Skeletal muscle satellite cell (primary cell): ENCODE measurements at regions not wholly inside any gene's neighbourhood (a gene's known extent, or its start where the extent isn't known, plus 50 kb on each side); places are given as distances from the start of the nearest gene placed in this dataset.

Source experiments
- H3K27me3 ChIP-seq: 2 replicates; pipeline ENCODE4 v1.7.0; 2013; ENCODE audit warnings: low read length; ENCODE audit not compliant: control insufficient read depth, insufficient read depth
- H3K36me3 ChIP-seq: 2 replicates; pipeline ENCODE4 v1.7.0; 2013; ENCODE audit warnings: mild to moderate bottlenecking, control low read depth, low read length; ENCODE audit not compliant: insufficient read depth
- H3K4me1 ChIP-seq: 2 replicates; pipeline ENCODE4 v1.7.0; 2013; ENCODE audit warnings: low read length; ENCODE audit not compliant: control insufficient read depth, insufficient read depth
- H3K4me2 ChIP-seq: 2 replicates; pipeline ENCODE4 v1.7.0; 2013; ENCODE audit warnings: mild to moderate bottlenecking, low read length
- H3K4me3 ChIP-seq: 2 replicates; pipeline ENCODE4 v1.7.0; 2013; ENCODE audit warnings: low read length
- H3K9ac ChIP-seq: 2 replicates; pipeline ENCODE4 v1.7.0; 2013; ENCODE audit warnings: mild to moderate bottlenecking, low read depth, low read length, moderate library complexity
- H3K9me3 ChIP-seq: replicated peaks from 2 replicates; pipeline ENCODE4 v1.7.0; 2013; ENCODE audit warnings: mild to moderate bottlenecking, control low read depth, low read length

- Histone ChIP-seq H3K4me3 (no peak overlapping the region), H3K27me3 (no peaks in the 10 kb centered on the region), H3K36me3 (no peaks in the 10 kb centered on the region), H3K4me2 (peak overlapping the region; percentile 52), H3K9me3 (no peaks in the 10 kb centered on the region), H3K9ac (peak overlapping the region; percentile 82), H3K4me1 (peaks cover 39% of the 10 kb centered on the region)
Observed at GRCh38 chr7:41188163-41189130, 514.4 kb downstream of the INHBA start.

DNA sequence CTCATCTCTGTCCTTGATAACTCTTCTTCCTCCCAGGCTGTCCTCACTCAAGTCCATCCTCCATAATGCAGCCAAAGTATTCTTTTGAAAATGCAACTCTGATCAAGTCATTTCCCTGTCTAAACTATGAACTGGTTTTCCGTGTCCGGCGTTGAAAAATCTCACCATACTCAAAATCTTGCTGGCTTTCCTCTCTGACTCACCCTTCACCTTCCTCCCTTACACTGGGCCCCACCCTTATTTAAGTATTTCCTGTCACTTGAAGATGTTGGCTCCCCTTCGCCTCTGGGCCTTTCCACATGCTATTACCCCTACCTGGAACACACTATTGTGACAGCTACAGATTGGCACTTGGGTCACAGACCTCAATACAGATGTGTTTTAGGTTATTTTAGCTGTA, 515.6 kb downstream of the INHBA start:
- Histone ChIP-seq H3K4me3 (no peak overlapping the region), H3K9ac (peak overlapping the region; percentile 6), H3K4me2 (no peak overlapping the region), H3K9me3 (no peaks in the 10 kb centered on the region), H3K27me3 (no peaks in the 10 kb centered on the region), H3K36me3 (no peaks in the 10 kb centered on the region), H3K4me1 (peaks cover 39% of the 10 kb centered on the region)

- H3K4me3 ChIP-seq = no peak overlapping the region
- no peak overlapping the region for H3K9ac ChIP-seq
- H3K9me3 ChIP-seq = no peaks in the 10 kb centered on the region
- peaks cover 34% of the 10 kb centered on the region for H3K4me1 ChIP-seq
- no peaks in the 10 kb centered on the region for H3K36me3 ChIP-seq
- no peaks in the 10 kb centered on the region for H3K27me3 ChIP-seq
- no peak overlapping the region for H3K4me2 ChIP-seq
Observed at GRCh38 chr7:41185851-41186250, 517.0 kb downstream of the INHBA start.

GRCh38 chr7:41183741-41184140, 519.1 kb downstream of the INHBA start:
- Histone ChIP-seq H3K9ac (no peak overlapping the region), H3K9me3 (no peaks in the 10 kb centered on the region), H3K4me2 (no peak overlapping the region), H3K36me3 (no peaks in the 10 kb centered on the region), H3K27me3 (no peaks in the 10 kb centered on the region), H3K4me3 (no peak overlapping the region), H3K4me1 (peaks cover 17% of the 10 kb centered on the region)

- H3K4me3 ChIP-seq = no peak overlapping the region
- H3K9me3 ChIP-seq = no peaks in the 10 kb centered on the region
- no peaks in the 10 kb centered on the region for H3K27me3 ChIP-seq
- H3K4me2 ChIP-seq = no peak overlapping the region
- H3K4me1 ChIP-seq = peaks cover 8% of the 10 kb centered on the region
- no peak overlapping the region for H3K9ac ChIP-seq
- H3K36me3 ChIP-seq = no peaks in the 10 kb centered on the region
Observed at GRCh38 chr7:41182782-41183181, 520.1 kb downstream of the INHBA start.

DNA sequence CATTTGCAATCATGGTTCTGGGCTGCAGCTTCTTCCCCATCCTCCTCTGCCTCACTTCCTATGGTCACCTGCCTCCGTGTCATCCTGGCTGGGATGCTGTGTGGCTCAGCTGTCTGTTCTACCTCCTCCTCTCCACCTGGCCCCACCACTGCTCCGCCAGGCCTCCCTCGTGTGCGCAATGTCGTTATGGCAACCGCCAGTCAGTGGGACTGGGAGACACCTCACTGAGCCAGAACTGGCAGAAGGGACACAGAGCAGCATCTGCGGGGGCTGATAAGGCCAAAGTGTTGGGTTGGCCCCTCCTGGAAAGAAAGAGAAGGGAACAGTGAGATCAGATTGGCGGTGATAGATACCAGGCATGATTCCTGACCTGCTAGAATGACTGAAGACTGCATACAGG, 527.5 kb downstream of the INHBA start:
- H3K4me2 ChIP-seq = no peak overlapping the region
- H3K4me1 ChIP-seq = no peaks in the 10 kb centered on the region
- H3K4me3 ChIP-seq = no peak overlapping the region
- no peaks in the 10 kb centered on the region for H3K36me3 ChIP-seq
- no peaks in the 10 kb centered on the region for H3K9me3 ChIP-seq
- H3K27me3 ChIP-seq = no peaks in the 10 kb centered on the region
- no peak overlapping the region for H3K9ac ChIP-seq

DNA sequence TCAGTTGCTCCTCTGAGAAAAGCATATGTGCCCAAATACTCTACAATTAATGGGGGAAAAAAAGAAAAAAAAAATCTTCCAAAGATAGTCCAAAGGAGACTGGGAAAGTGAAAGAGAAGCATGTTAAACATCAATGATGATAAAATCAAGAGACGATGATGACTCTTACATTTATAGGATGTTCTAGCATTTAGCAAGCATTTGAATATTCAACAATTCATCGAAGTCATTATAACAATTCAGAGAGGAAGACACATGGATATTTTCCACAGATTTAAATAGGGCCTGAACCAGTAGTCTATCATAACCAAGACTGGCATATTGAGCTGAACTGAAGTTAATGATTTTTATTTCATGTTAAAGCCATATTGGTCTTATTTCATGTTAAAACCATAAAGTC, 528.4 kb downstream of the INHBA start:
- Histone ChIP-seq H3K9ac (no peak overlapping the region), H3K4me1 (no peaks in the 10 kb centered on the region)

GRCh38 chr7:41170466-41170865, 532.4 kb downstream of the INHBA start:
- Histone ChIP-seq H3K4me1 (no peaks in the 10 kb centered on the region), H3K27me3 (no peaks in the 10 kb centered on the region), H3K4me2 (no peak overlapping the region), H3K4me3 (no peak overlapping the region), H3K9ac (no peak overlapping the region), H3K9me3 (no peaks in the 10 kb centered on the region), H3K36me3 (no peaks in the 10 kb centered on the region)

More for the DNA sequence above, 528.4 kb downstream of the INHBA start:
- Histone ChIP-seq H3K36me3 (no peaks in the 10 kb centered on the region), H3K4me3 (no peak overlapping the region), H3K9me3 (no peaks in the 10 kb centered on the region), H3K4me2 (no peak overlapping the region), H3K27me3 (no peaks in the 10 kb centered on the region)

DNA sequence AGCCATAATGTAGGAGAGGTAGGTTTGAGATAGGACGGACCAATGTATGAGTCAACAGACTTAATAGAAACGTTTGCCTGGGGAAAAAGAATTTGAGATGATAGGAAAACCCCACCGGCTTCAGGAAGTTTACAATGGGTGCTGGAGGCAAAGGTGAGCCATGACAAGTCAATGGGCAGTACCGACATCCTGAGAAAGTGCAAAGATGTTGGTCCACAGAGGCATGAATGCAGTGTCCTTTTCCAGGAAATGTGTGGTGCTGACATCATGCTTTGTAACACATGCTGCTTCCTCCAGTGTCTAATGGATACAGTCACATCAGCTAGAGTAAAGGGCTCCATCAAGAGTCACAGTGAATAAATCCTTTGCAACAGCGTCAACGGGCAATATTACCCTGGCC, 533.6 kb downstream of the INHBA start:
- Histone ChIP-seq H3K27me3 (no peaks in the 10 kb centered on the region), H3K4me3 (no peak overlapping the region), H3K9me3 (no peaks in the 10 kb centered on the region), H3K36me3 (no peaks in the 10 kb centered on the region), H3K4me2 (no peak overlapping the region), H3K9ac (no peak overlapping the region), H3K4me1 (no peaks in the 10 kb centered on the region)

DNA sequence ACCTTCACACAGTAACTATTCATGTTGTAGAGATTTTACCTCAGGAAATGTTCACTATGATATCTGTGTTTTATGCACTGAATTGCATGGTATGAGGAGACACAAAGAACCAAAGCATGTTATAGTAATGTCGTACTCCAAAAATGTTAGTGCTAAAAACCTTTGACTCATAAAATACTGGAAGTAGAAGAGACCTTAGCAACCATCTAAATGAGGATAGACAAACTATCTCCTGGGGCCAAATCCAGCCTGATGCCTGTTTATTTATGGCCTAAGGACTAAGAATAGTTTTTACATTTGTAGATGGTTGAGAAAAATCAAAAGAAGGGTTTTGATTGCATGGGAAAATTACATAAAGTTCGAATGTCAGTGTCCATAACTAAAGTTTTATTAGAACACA, 535.1 kb downstream of the INHBA start:
- H3K4me1 ChIP-seq = peaks cover 3% of the 10 kb centered on the region
- no peak overlapping the region for H3K9ac ChIP-seq
- no peaks in the 10 kb centered on the region for H3K27me3 ChIP-seq
- no peak overlapping the region for H3K4me2 ChIP-seq
- no peak overlapping the region for H3K4me3 ChIP-seq
- H3K36me3 ChIP-seq = no peaks in the 10 kb centered on the region
- no peaks in the 10 kb centered on the region for H3K9me3 ChIP-seq

- H3K4me3 ChIP-seq = no peak overlapping the region
- peaks cover 10% of the 10 kb centered on the region for H3K4me1 ChIP-seq
- no peaks in the 10 kb centered on the region for H3K9me3 ChIP-seq
- H3K4me2 ChIP-seq = no peak overlapping the region
- no peaks in the 10 kb centered on the region for H3K36me3 ChIP-seq
- no peaks in the 10 kb centered on the region for H3K27me3 ChIP-seq
- H3K9ac ChIP-seq = no peak overlapping the region
Observed at GRCh38 chr7:41164440-41164839, 538.5 kb downstream of the INHBA start.

DNA sequence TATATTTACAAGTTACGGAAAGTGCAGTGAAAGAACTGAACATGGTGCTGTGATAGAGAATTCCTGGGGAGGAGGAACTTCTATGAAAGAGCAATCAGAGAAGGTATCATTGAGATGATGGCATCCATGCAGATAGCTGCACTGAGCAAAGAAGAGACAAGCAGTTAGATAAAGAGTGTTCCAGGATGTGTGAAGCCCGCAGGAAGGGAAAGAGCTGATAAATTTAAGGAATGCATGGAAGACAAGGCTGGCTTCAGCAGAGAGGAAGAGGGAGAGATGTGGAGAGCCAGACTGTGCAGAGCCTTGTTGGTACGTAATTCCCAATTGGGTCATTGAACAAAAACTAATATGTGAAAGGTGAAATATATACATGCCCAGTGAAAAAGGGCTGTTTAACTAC, 538.9 kb downstream of the INHBA start:
- H3K9ac ChIP-seq = no peak overlapping the region
- no peak overlapping the region for H3K4me2 ChIP-seq
- no peaks in the 10 kb centered on the region for H3K36me3 ChIP-seq

More for the DNA sequence above, 538.9 kb downstream of the INHBA start:
- peaks cover 10% of the 10 kb centered on the region for H3K4me1 ChIP-seq
- no peaks in the 10 kb centered on the region for H3K9me3 ChIP-seq
- H3K4me3 ChIP-seq = no peak overlapping the region
- H3K27me3 ChIP-seq = no peaks in the 10 kb centered on the region
